Loucy (cell line): ENCODE measurements at regions not wholly inside any gene's neighbourhood (a gene's known extent, or its start where the extent isn't known, plus 50 kb on each side); places are given as distances from the start of the nearest gene placed in this dataset.

Experiments used
- EZH2phosphoT487 ChIP-seq: fragments of 200-600 bp; IDR thresholded peaks from 2 replicates; pipeline ENCODE4 v1.6.1; 2018; ENCODE audit warnings: antibody characterized with exemption, mild to moderate bottlenecking, moderate library complexity, borderline replicate concordance
- TF ChIP-seq, protein P1 (sequence below): fragments of 200-600 bp; sonication (generic); conservative IDR thresholded peaks from 2 replicates; pipeline ENCODE4 v1.5.1; 2014; ENCODE audit warnings: mild to moderate bottlenecking, antibody characterized with exemption, low read length

DNA sequence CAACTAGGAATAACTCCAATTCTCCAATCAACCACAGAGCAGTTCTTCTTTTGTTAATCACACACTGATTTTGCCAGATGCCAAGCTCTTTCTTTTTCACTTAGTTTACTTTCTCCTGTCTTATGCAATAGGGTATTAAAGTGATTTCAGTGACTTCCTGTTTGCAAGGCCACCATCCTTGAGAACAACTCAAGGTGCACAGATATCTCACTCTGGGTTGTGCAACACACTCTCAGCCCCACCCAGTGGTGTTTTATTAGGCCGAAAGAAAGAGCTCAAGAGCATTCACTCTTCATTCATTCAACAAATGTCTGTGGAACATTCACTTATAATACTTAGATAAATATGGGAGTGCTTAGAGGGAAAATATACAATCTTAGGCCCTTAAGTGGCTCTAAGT lies 352.5 kb downstream of the ZNF326 start:
- TF ChIP-seq, protein P1, sequence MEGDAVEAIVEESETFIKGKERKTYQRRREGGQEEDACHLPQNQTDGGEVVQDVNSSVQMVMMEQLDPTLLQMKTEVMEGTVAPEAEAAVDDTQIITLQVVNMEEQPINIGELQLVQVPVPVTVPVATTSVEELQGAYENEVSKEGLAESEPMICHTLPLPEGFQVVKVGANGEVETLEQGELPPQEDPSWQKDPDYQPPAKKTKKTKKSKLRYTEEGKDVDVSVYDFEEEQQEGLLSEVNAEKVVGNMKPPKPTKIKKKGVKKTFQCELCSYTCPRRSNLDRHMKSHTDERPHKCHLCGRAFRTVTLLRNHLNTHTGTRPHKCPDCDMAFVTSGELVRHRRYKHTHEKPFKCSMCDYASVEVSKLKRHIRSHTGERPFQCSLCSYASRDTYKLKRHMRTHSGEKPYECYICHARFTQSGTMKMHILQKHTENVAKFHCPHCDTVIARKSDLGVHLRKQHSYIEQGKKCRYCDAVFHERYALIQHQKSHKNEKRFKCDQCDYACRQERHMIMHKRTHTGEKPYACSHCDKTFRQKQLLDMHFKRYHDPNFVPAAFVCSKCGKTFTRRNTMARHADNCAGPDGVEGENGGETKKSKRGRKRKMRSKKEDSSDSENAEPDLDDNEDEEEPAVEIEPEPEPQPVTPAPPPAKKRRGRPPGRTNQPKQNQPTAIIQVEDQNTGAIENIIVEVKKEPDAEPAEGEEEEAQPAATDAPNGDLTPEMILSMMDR = no peak
- TF ChIP-seq EZH2phosphoT487 = no peak
